ENCODE measurements at regions not wholly inside any gene's neighbourhood (a gene's known extent, or its start where the extent isn't known, plus 50 kb on each side); places are given as distances from the start of the nearest gene placed in this dataset.

DNA sequence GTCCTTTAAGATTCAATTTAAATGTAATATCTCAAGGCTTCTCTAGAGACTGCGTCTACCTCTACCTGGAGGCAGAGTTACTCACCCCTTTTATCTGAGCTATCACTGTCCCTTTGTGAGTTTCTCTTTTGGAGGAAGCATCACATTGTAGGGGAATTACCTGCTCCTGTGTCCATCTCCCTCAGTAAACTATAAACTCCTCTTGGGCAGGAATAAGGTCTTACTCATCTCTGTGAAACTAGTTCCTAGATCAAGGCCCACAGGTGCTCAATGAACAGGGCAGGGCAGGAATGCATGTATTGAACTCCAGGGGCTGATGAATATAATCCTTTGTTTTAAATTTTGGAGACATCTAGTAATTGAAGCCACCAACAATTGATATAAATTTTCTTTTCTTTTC, 139.8 kb upstream of the ERCC6L2 start:
- TF ChIP-seq, protein P1, sequence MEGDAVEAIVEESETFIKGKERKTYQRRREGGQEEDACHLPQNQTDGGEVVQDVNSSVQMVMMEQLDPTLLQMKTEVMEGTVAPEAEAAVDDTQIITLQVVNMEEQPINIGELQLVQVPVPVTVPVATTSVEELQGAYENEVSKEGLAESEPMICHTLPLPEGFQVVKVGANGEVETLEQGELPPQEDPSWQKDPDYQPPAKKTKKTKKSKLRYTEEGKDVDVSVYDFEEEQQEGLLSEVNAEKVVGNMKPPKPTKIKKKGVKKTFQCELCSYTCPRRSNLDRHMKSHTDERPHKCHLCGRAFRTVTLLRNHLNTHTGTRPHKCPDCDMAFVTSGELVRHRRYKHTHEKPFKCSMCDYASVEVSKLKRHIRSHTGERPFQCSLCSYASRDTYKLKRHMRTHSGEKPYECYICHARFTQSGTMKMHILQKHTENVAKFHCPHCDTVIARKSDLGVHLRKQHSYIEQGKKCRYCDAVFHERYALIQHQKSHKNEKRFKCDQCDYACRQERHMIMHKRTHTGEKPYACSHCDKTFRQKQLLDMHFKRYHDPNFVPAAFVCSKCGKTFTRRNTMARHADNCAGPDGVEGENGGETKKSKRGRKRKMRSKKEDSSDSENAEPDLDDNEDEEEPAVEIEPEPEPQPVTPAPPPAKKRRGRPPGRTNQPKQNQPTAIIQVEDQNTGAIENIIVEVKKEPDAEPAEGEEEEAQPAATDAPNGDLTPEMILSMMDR (IDR thresholded peaks at IDR 0.05) = no peak
- TF ChIP-seq EZH2 (IDR thresholded peaks at IDR 0.05; ENCODE audit: borderline replicate concordance, insufficient read depth, low read depth, low read length, poor library complexity, severe bottlenecking) = no peak
